Right renal cortex interstitium (tissue), 3 donors: ENCODE measurements at regions not wholly inside any gene's neighbourhood (a gene's known extent, or its start where the extent isn't known, plus 50 kb on each side); places are given as distances from the start of the nearest gene placed in this dataset.

Source experiments
- DNase-seq, 3 donors: peaks; one replicate each; pipeline ENCODE4 v3.0.0-alpha.2; 2013; ENCODE audit warnings: low read depth in 3 of 3, low spot score in 2 of 3

DNA sequence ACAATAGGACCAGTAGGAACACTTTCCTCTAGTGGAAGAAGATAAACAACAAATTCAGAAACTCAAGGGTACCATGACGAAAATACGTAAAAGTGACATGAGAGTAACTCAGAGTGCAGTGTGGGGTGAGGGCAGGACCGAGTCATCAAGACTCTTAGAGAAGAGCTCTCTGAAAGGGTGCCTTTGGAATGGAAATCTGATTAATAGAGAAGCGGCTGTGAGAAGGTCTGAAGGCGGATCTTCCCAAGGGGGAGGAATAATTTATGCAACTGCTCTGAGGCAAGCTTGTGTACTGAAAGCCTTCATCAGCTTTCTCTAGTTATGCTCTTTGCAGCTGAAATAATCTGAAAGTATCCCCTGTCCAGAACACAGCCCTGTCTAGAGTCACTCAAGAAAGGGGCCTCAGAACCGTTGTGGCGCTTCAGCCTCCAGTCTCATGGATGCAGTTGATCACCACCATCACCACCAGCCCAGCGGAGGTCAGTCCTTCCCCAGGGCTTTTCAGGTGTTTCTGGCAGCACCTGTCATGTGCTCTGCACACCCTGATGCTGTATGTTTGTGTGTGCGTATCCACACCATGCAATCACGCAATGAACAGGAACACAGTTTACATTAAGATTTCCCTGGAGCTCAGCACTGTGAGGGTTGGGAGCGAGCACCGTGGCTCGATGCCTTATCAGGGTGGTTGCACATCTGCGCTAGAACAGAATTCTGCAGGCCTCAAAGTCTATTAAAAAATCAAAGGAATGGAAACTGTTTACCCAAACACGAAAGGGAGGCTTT is 396.5 kb downstream of the SMOC2 start:
- no peak for DNase-seq

DNA sequence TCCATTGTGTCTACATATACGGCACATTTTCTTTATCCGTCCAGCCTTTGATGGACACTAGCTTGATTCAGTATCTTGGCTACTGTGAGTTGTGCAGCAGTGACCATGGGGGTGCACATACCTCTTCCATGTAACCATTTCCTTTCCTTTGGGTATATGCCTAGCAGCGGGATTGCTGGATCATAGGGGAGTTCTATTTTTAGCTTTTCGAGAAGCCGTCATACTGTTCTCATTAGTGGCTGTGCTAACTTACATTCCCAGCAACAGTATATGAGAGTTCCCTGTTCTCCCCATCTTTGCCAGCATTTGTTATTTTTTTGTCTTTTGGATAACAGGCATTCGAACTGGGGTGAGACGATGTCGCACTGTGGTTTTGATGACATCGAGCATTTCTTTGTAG is 395.0 kb downstream of the SMOC2 start:
- DNase-seq: no peak

DNA sequence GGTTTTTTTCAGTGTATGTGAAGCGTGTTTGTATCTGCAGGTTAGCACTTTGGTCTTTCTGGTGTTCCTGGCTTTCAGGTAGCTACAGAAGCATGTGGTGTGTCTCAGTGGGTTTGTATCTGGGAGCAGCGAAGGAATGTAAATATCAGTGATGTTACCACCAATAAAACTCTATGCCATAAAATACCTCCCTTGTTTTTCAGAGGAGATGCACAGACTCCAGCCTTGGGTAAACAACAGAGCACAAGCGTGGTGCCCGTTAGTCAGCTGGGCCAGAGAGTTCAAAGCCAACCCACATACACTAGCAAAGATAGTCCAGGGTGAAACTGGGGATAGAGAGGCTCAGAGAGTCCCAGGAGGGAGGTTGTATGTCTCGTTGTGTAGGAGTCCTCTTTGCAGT is 393.8 kb downstream of the SMOC2 start:
- no peak for DNase-seq

DNA sequence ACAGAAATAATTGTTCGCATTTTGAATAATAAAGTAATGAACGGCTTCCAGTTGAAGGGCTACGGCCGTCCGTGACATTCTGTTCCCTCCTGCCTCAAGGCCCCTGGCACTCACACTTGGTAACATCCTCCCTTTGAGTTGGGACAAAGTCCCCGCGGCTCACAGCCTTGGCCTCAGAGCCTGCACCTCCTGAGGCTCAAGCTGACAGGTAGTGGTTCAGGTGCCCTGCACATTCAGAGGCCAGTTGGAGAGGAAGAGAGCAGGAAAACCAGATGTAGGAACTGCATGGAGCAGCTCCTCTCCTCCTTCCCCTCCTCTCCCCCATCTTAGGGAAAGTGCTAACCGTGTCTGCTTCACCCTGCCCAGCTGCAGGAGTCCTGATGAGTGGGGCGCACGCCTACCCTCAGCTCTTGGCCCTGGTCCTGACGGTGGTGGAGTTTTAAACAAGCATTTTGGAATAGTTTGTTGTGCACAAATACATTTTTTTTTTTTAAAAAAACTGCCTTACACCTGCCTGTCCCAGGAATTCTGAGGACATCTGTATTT is 393.1 kb downstream of the SMOC2 start:
- DNase-seq: no peak

DNA sequence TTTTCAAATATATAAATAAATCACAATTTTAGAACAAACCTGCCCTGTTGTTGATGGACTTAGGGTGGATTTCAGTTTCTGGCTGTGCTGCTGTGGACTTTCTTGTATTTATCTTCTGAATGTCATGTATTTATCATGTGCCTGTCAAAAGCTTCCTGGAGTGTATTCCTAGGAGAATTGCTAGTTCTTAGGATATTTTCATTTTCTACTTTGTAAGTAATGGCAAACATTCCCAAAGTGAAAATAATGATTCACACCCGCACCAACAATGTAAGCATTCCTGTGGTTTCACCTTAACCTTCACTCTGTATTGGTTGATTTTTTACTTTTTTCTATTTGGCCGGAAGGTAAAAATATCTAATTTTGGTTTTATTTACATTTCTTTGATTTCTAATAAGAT is 387.8 kb downstream of the SMOC2 start:
- DNase-seq: no peak

DNA sequence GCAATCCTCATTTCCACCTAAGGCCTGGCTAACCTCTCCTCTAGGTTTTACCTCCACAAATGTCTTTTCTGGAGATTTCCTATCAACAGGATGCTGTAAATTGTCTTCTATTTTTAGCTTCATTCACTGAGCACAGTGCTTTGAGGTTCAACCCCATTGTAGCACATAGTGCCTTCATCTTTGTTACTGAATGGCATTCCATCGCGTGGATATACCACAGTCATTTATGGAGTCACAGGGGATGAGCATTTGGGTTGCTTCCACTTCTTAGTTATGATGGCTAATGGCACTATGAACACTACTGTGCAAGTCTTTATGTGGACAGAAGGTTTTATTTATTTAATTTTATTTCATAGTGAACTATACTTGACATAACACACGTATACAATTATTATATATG is 387.1 kb downstream of the SMOC2 start:
- DNase-seq: no peak

DNA sequence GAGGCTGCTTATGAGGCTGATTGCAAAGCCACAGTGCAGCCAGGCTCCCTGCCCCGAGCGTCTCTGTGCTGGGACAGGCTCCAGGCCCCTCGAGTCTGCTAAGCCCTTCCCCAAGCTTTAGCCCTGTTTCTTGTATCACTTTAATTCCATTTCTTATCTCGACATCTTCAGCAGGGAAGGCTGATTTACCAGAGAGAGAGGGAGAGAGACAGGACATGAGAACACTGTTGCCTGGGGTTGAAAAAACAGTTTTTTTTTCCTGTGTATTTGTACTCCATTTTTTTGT is 386.5 kb downstream of the SMOC2 start:
- no peak for DNase-seq

DNA sequence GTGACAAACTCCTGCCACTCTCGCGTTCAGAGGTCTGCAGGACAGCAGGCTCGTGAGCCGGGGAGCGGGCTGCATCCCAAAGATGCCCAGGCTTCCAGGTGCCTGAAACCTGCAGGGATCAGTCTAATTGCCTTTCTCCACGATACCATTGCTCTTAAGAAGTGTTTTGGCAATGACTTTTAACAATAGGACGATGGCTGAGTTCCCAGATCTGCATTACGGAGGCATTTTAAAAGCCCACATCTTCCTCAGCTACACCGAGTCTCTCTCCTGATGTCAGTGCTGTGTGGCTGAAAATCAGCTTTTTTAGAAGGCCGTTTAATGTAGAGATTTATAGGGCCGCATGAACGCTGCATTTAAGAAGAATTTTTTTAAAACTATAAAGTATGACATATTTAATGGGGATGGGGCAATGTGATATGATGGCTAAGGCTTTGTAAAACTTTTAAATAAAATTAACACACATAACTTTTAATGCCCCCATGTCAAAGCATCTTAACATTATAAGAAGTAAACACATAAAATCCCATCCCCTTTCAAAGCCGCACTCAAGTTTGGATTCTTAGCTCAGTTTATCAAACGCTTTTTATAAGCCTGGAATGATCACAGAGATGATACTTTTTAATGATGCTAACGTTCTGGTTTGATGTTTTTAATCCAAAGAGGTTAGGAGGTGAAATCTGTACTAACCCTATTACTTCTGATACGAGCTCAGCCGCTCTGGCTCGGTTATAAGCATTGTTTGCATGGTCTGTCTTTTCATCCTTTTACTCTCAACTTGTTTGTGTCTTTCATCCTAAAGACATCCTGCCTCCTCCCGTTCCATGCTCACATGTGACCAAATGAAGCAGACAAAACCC is 386.0 kb downstream of the SMOC2 start:
- DNase-seq: peak in 1 of 3 donors; percentile 37

DNA sequence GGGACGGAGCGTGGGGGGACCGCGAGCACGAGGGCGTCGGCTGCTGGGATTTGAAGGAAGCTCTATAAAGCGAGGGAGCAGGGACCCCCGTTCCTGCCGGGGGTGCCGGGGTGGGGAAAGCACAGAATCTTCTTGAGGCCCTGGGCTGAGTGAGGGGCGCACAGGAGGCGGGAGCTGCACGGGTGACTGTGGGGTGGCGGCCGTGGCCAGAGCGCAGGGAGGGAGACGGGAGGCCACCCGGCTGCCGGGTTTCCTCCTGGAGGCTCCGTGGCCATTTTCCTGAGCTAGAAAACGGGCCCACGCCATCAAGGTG is 385.1 kb downstream of the SMOC2 start:
- no peak for DNase-seq

DNA sequence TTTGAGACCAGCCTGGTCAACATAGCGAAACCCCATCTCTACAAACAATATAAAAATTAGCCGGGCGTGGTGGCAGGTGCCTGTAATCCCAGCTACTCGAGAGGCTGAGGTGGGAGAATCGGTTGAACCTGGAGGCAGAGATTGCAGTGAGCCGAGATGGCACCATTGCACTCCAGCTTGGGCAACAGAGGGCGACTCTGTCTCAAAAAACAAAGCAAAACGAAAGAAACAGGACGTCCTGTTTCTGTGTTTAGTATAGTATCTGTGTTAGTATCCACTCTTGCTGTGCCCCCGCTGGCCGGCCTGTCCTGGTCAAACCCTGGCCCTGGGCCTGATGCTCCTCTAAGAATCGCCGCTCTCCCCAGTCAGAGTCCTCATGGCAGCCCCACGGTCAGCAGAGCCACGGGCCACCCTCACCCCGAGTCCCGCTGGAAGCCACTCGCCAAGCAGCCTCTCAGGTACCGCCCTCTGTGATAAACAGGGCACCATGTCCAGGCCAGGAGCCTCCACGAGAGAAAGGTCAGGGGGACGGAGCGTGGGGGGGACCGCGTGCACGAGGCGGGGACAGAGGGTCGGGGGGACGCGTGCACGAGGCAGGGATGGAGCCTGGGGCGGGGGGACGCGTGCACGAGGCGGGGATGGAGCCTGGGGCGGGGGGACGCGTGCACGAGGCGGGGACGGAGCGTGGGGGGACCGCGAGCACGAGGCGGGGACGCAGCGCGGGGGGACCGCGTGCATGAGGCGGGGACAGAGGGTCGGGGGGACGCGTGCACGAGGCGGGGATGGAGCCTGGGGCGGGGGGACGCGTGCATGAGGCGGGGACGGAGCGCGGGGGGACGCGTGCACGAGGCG is 384.5 kb downstream of the SMOC2 start:
- no peak for DNase-seq

DNA sequence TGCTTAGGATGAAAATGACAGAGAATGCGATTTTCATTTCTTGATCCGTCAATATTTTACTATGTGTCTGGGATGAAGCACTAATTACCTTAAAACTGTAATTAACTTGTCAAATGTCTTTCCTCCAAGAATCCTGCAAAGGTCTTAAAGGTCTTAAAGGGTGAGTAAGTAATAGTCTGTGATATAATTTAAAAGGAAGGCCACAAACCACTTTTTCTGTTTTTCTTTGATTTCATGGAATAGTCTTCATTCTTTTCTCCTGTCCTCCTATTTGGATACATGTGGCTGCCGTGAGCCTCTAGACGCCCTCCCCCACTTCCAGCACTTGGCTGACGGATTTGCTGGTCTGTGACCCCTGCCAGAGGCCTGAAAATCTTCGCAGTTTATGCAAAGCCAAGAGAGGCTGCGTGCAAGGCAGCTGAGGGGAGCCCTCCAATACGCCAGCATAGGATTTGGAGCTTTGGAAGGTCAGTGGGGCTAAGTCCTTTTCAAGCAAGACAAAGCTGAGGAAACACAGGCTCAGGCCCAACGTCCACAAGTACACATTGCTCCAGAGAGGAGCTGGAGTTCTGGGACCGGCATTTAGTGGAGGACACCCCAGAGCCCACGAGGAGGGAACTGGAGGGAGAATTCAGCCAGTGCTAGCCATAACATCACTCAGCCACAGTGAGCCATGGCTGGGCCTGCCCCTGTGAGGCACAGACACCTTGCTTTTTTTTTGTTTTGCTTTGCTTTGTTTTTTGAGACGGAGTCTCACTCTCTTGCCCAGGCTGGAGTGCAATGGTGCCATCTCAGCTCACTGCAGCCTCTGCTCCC is 382.6 kb downstream of the SMOC2 start:
- DNase-seq: no peak

DNA sequence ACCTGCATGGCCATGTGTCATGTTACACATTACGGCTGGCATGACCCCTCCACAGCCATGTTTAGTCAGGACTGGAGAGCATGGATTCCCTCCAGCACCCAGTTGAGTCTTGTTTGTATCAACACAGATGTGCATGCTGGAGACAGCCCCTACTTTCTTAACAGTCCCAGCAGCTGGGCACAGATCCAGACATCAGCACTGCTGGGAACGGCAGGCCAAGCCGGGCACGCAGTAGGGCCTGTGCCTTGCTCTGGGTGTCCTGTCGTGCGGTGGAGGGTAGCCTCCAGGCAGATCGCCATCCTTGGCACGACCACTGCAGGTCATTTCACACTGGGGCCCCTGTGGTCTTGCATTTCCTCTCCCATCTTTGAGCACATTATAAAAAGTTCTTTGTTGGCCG is 381.4 kb downstream of the SMOC2 start:
- DNase-seq: no peak

DNA sequence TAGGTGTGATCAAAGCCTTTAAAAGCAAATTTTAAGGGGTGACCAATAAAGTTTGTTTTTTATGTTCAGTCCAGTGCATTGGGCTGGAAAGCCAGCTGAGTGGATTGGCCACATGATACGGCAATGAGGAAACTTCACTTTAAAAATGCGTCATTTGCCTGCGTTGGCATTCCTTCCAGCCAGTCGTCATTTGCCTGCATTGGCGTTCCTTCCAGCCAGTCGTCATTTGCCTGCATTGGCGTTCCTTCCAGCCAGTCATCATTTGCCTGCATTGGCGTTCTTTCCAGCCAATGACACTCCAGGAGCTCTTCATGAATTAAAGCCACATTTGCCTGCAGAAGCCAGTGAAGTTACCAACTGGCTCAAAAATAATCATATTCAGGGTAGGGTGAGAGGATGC is 378.6 kb downstream of the SMOC2 start:
- DNase-seq: no peak

DNA sequence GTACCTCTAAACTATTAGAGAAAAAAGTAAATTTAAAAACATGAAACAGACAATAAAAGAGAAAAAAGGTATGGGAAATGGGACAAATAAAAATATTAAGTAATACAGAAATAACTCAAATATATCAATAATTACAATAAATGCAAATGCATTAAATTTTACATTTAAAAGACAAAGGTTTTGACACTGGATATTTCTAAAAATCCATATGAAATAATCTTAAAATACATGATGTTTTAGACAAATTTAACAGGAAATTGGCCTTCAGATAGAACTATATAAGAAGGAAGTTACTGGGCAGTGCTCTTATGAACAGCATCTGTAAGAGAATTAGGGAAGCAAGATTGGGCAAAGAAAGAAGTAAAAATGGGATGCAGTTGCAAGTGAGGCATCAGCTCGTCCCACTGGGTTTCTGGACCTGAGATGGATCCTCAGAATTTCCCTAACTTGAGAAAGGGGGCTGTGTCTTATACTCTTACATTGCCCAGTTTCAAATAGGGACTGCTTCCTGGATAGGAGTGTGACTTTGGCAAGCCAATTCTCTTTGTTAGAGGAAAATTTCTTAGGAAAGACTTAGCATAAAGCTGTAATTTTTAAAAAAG is 376.7 kb downstream of the SMOC2 start:
- no peak for DNase-seq

DNA sequence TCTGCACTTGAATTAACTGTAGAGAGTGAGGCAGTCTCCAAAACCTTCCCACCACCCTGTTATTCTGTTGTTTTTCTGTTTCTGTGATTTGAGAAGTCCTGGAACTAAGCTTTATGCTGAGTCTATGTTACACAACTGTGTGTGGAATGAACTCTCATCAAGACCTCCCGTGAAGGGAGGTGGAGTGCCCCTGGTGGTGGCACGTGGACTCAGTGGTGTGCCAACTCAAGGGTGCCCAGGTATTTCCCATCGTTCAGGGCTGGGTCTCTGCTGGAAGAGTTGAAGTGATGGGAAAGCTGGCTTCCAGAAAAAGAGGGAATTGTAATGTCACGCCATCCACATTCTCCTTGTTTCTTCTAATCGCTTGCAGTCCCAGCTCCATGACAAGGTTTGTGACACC is 374.2 kb downstream of the SMOC2 start:
- no peak for DNase-seq

DNA sequence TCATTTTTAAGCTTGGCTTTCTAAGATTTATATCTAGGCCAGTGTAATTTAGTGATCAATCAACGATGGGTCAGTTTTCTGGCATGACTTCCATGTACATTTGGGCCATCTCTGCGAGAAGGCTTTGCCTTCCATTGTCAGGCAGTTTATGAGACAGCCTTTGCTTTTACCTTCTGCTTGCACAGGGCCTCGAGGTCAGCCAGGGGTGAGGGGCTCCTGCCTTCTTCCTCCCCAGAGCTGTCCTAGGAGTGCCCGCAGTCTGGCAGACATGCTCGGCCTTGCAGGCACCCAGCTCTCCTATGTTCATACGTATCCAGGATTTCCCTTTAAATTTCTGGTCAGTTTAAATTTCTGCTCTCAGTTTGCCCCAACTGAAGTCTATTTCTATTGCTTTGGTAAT is 367.2 kb downstream of the SMOC2 start:
- no peak for DNase-seq

DNA sequence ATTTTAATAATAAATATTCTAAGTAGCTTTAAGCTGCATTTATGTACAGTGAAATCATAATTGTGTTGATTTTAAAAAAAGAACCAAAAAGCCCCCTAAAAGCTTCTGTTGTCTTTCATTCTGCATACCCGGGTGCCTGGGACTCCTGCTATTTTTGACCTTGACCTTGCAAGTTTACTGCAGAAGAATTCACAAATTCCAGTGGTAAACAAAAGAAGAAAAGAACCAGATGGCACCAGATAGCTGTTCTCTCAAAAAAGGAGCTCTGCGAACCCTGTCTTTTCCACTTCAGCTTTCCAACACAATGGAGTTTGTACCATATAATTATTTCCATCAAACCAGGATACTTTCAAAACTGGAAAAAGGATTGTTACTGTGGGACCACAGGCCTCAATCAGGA is 363.3 kb downstream of the SMOC2 start:
- DNase-seq: no peak

DNA sequence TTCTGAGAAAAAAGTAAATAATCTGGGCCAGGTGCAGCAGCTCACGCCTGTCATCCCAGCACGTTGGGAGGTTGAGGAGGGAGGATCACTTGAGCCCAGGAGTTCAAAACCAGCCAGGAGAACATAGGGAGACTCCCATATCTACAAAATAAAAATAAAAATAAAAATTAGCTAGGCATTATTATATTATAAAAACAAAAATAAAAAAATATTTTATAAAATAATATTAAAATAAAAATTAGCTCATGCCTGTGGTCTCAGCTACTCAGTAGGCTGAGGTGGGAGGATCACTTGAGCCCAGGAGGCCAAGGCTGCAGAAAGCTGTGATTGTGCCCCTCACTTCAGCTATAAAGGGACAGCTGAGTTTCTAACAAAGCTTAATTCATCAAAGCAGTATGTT is 362.9 kb downstream of the SMOC2 start:
- DNase-seq: no peak

DNA sequence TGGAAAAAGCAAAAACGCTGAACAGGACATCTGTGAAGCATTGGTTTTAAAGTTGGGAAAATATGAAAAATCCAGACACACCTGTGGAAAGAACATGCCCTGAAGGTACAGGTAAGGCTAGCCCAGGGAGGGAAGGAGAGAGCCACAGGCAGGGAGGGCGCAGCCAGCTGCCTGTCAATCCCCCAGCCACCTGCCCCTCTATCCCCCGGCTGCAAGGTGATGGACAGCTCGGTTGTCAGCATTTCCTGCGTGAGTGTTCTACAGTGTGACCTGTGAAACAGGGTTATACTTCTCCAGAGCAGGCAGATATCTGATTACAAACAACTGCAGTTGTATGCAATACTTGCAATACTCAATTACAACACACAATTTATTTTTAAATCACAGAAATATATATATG is 358.1 kb downstream of the SMOC2 start:
- DNase-seq: no peak

DNA sequence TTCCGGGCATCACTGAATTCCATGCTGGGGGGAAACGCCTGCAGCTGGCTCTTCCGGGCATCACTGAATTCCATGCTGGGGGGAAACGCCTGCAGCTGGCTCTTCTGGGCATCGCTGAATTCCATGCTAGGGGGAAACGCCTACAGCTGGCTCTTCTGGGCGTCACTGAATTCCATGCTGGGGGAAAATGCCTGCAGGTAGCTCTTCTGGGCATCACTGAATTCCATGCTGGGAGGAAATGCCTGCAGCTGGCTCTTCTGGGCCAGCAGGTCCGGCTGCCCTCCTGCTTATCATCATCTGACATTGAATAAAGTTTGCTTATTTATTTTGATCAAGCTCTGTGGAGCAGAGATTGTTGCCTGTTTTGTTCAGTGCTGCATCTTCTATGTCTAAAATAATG is 355.1 kb downstream of the SMOC2 start:
- DNase-seq: no peak
